SK-N-MC (cell line): ENCODE measurements at regions not wholly inside any gene's neighbourhood (a gene's known extent, or its start where the extent isn't known, plus 50 kb on each side); places are given as distances from the start of the nearest gene placed in this dataset.

Experiments
- EZH2 ChIP-seq: fragments of 200-600 bp; sonication (generic); IDR thresholded peaks from one replicate; pipeline ENCODE4 v1.6.1; 2017; ENCODE audit warnings: antibody characterized with exemption
- FOXP2 ChIP-seq: optimal IDR thresholded peaks from 2 replicates; pipeline ENCODE3; 2011; ENCODE audit warnings: mild to moderate bottlenecking, moderate library complexity; ENCODE audit not compliant: insufficient read depth; ENCODE audit errors: extremely low read length, control extremely low read depth
- POLR2AphosphoS5 ChIP-seq: IDR thresholded peaks from 2 replicates; pipeline ENCODE4 v1.6.1; 2012; ENCODE audit warnings: mild to moderate bottlenecking, low read depth, low read length, borderline replicate concordance

GRCh38 chr3:117817103-117817502 is 1107.5 kb downstream of the TUSC7 start:
- TF ChIP-seq EZH2: no peak
- no peak for TF ChIP-seq POLR2AphosphoS5
- no peak for TF ChIP-seq FOXP2
